Sigmoid colon (tissue), 4 donors: ENCODE measurements at regions not wholly inside any gene's neighbourhood (a gene's known extent, or its start where the extent isn't known, plus 50 kb on each side); places are given as distances from the start of the nearest gene placed in this dataset.

Experiments used
- EP300 ChIP-seq, 4 donors: sonication (generic); formaldehyde crosslinking; IDR thresholded peaks; one replicate each; pipeline ENCODE4 v1.6.1; 2017; ENCODE audit warnings: antibody characterized with exemption in 4 of 4
- POLR2A ChIP-seq, 2 donors: fragments of 450-650 bp; IDR thresholded peaks; one replicate each; pipeline ENCODE4 v1.6.1; 2016; ENCODE audit warnings: antibody characterized with exemption in 2 of 2, mild to moderate bottlenecking in 2 of 2, moderate library complexity in 2 of 2
- POLR2AphosphoS5 ChIP-seq, 4 donors: sonication (generic); formaldehyde crosslinking; IDR thresholded peaks; one replicate each; pipeline ENCODE4 v1.6.1; 2017; ENCODE audit warnings: antibody characterized with exemption in 4 of 4
- TF ChIP-seq, protein P1 (sequence below), 4 experiments: fragments of 450-650 bp in 3 of 4; fragments of 200-600 bp in 1 of 4; IDR thresholded peaks; one replicate each; pipeline ENCODE4 v1.5.1; 2016 to 2019; ENCODE audit warnings: antibody characterized with exemption in 4 of 4, mild to moderate bottlenecking in 3 of 4, moderate library complexity in 2 of 4

DNA sequence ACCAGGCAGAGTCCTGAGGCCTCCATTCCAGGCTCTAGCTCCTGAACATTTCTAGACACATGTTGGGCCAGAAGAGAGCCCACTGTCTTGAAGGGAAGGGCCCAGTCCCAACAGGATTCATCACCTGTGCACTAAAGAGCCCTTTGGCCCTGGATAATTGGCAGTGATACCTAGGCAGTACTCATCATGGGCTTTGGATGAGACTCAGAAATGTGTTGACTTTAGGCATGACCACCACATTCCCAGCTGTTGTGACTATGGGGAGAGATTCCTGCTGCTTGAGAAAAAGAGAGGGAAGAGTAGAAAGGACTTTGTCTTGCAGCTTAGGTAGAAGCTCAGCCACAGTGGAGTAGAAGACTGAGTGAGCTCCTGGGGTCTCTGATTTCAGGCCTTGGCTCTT lies 138.4 kb upstream of the DAPK1 start:
- TF ChIP-seq, protein P1, sequence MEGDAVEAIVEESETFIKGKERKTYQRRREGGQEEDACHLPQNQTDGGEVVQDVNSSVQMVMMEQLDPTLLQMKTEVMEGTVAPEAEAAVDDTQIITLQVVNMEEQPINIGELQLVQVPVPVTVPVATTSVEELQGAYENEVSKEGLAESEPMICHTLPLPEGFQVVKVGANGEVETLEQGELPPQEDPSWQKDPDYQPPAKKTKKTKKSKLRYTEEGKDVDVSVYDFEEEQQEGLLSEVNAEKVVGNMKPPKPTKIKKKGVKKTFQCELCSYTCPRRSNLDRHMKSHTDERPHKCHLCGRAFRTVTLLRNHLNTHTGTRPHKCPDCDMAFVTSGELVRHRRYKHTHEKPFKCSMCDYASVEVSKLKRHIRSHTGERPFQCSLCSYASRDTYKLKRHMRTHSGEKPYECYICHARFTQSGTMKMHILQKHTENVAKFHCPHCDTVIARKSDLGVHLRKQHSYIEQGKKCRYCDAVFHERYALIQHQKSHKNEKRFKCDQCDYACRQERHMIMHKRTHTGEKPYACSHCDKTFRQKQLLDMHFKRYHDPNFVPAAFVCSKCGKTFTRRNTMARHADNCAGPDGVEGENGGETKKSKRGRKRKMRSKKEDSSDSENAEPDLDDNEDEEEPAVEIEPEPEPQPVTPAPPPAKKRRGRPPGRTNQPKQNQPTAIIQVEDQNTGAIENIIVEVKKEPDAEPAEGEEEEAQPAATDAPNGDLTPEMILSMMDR (IDR thresholded peaks at IDR 0.05), result no peak
- no peak for TF ChIP-seq POLR2A (IDR thresholded peaks at IDR 0.05)
- no peak for TF ChIP-seq EP300 (IDR thresholded peaks at IDR 0.05)
- TF ChIP-seq POLR2AphosphoS5 (IDR thresholded peaks at IDR 0.05), result no peak
